Uterus (tissue), 2 donors: ENCODE measurements at regions not wholly inside any gene's neighbourhood (a gene's known extent, or its start where the extent isn't known, plus 50 kb on each side); places are given as distances from the start of the nearest gene placed in this dataset.

Source experiments
- POLR2A ChIP-seq, 2 donors: fragments of 450-650 bp; IDR thresholded peaks; one replicate each; pipeline ENCODE4 v1.6.1; 2016; ENCODE audit warnings: antibody characterized with exemption in 2 of 2, mild to moderate bottlenecking in 1 of 2, moderate library complexity in 1 of 2
- TF ChIP-seq, protein P1 (sequence below), 4 experiments: fragments of 200-600 bp in 2 of 4; fragments of 450-650 bp in 2 of 4; sonication (generic) in 2 of 4; IDR thresholded peaks; one replicate each; pipeline ENCODE4 v1.5.1; 2016 to 2019; ENCODE audit warnings: antibody characterized with exemption in 4 of 4, mild to moderate bottlenecking in 2 of 4, moderate library complexity in 1 of 4

DNA sequence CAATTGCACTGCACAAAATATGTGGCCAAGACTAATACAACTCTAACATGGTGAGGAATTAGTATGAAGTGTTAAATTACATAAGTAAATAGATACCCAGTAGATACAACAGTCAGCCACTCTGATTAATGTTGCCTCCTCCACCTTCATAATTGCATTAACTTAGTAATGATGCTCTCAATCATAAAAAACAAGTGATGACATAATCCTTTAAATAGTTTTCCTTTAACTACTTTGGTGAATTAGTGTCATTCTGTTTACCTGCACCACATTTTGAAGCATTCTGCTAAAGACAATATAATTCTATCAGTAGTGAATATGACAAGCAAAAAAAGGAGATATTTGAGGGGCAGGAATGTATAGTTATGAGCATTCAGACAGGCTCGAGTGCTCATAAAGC, 265.9 kb upstream of the SLC24A2 start:
- TF ChIP-seq, protein P1, sequence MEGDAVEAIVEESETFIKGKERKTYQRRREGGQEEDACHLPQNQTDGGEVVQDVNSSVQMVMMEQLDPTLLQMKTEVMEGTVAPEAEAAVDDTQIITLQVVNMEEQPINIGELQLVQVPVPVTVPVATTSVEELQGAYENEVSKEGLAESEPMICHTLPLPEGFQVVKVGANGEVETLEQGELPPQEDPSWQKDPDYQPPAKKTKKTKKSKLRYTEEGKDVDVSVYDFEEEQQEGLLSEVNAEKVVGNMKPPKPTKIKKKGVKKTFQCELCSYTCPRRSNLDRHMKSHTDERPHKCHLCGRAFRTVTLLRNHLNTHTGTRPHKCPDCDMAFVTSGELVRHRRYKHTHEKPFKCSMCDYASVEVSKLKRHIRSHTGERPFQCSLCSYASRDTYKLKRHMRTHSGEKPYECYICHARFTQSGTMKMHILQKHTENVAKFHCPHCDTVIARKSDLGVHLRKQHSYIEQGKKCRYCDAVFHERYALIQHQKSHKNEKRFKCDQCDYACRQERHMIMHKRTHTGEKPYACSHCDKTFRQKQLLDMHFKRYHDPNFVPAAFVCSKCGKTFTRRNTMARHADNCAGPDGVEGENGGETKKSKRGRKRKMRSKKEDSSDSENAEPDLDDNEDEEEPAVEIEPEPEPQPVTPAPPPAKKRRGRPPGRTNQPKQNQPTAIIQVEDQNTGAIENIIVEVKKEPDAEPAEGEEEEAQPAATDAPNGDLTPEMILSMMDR (IDR thresholded peaks at IDR 0.05): no peak
- no peak for TF ChIP-seq POLR2A (IDR thresholded peaks at IDR 0.05)
